GM18507 (cell line): ENCODE measurements at regions not wholly inside any gene's neighbourhood (a gene's known extent, or its start where the extent isn't known, plus 50 kb on each side); places are given as distances from the start of the nearest gene placed in this dataset.
"Not testable (repeated sequence)": the region's sequence is repeated elsewhere in the genome, so short reads cannot be mapped to it uniquely, and the experiment has no call there.

Experiments used
- DNase-seq: peaks from one replicate; pipeline ENCODE4 v3.0.0; 2011; ENCODE audit warnings: low read depth; ENCODE audit not compliant: insufficient read length; ENCODE audit errors: extremely low spot score
- FAIRE-seq: peaks from 2 replicates; lab custom pipeline; 2011; peaks lifted over from hg19 to GRCh38; lab: Jason Lieb, UNC

- DNase-seq = no peak
- FAIRE-seq = no peak
Observed at GRCh38 chr16:52386694-52387093, 160.2 kb downstream of the TOX3 start.

- DNase-seq (no peak), FAIRE-seq (no peak)
Observed at GRCh38 chr16:52384378-52384777, 162.6 kb downstream of the TOX3 start.

- no peak for DNase-seq
- FAIRE-seq = no peak
Observed at GRCh38 chr16:52383640-52384292, 163.2 kb downstream of the TOX3 start.

- no peak for FAIRE-seq
- DNase-seq = no peak
Observed at GRCh38 chr16:52383119-52383518, 163.8 kb downstream of the TOX3 start.

GRCh38 chr16:52379551-52379950 is 167.4 kb downstream of the TOX3 start:
- FAIRE-seq = no peak
- DNase-seq = no peak

- FAIRE-seq = no peak
- DNase-seq = no peak
Observed at GRCh38 chr16:52376676-52377280, 170.2 kb downstream of the TOX3 start.

GRCh38 chr16:52372313-52372712 is 174.6 kb downstream of the TOX3 start:
- DNase-seq = no peak
- FAIRE-seq = no peak

GRCh38 chr16:52368859-52369258 is 178.1 kb downstream of the TOX3 start:
- no peak for FAIRE-seq
- no peak for DNase-seq

- no peak for FAIRE-seq
Observed at GRCh38 chr16:52367821-52368220, 179.1 kb downstream of the TOX3 start.

GRCh38 chr16:52366983-52367382 is 180.0 kb downstream of the TOX3 start:
- DNase-seq (no peak), FAIRE-seq (no peak)

More at GRCh38 chr16:52367821-52368220, 179.1 kb downstream of the TOX3 start:
- no peak for DNase-seq

GRCh38 chr16:52364500-52364899 is 182.4 kb downstream of the TOX3 start:
- FAIRE-seq (no peak), DNase-seq (no peak)

- no peak for FAIRE-seq
Observed at GRCh38 chr16:52363082-52363481, 183.9 kb downstream of the TOX3 start.

GRCh38 chr16:52357711-52358110 is 189.2 kb downstream of the TOX3 start:
- FAIRE-seq (no peak), DNase-seq (no peak)

More at GRCh38 chr16:52363082-52363481, 183.9 kb downstream of the TOX3 start:
- no peak for DNase-seq

GRCh38 chr16:52353249-52353648 is 193.7 kb downstream of the TOX3 start:
- FAIRE-seq (no peak), DNase-seq (no peak)

- FAIRE-seq = no peak
- no peak for DNase-seq
Observed at GRCh38 chr16:52351451-52351850, 195.5 kb downstream of the TOX3 start.

GRCh38 chr16:52350031-52350642 is 196.8 kb downstream of the TOX3 start:
- no peak for DNase-seq
- no peak for FAIRE-seq

GRCh38 chr16:52346709-52347108 is 200.2 kb downstream of the TOX3 start:
- FAIRE-seq (no peak), DNase-seq (no peak)

- not testable (repeated sequence) for FAIRE-seq, DNase-seq
Observed at GRCh38 chr16:52333673-52334072, 213.3 kb downstream of the TOX3 start.

GRCh38 chr16:52320930-52321439 is 226.0 kb downstream of the TOX3 start:
- no peak for DNase-seq
- no peak for FAIRE-seq

GRCh38 chr16:52318302-52319009 is 228.5 kb downstream of the TOX3 start:
- FAIRE-seq (no peak), DNase-seq (no peak)
